Liver (tissue), 7 donors: ENCODE measurements at regions not wholly inside any gene's neighbourhood (a gene's known extent, or its start where the extent isn't known, plus 50 kb on each side); places are given as distances from the start of the nearest gene placed in this dataset.
A peak's percentile ranks its signal among the peaks of the same experiment; 100 is the strongest.

Experiments
- DNase-seq: peaks from one replicate; pipeline ENCODE4 v3.0.0-alpha.2; 2017; ENCODE audit warnings: low spot score
- H3K27ac ChIP-seq, 2 donors: one replicate each; pipeline ENCODE4 v1.7.0; 2013; ENCODE audit warnings: inconsistent platforms in 2 of 2, low read length in 2 of 2, control low read depth in 1 of 2, low read depth in 1 of 2, mild to moderate bottlenecking in 1 of 2
- H3K27me3 ChIP-seq, 4 donors: one replicate each; pipeline versions ENCODE4 v1.6.1 to v1.7.0; 2013; ENCODE audit warnings: low read length in 3 of 4, inconsistent platforms in 1 of 4, mild to moderate bottlenecking in 1 of 4, moderate library complexity in 1 of 4; ENCODE audit not compliant: control insufficient read depth in 4 of 4, insufficient read depth in 4 of 4
- H3K36me3 ChIP-seq, 4 donors: one replicate each; pipeline versions ENCODE4 v1.6.1 to v1.7.0; 2013; ENCODE audit warnings: low read length in 3 of 4, mild to moderate bottlenecking in 3 of 4, low read depth in 1 of 4, moderate library complexity in 1 of 4; ENCODE audit not compliant: control insufficient read depth in 4 of 4, insufficient read depth in 3 of 4
- H3K4me1 ChIP-seq, 4 donors: one replicate each; pipeline versions ENCODE4 v1.6.1 to v1.7.0; 2013; ENCODE audit warnings: low read length in 3 of 4, mild to moderate bottlenecking in 3 of 4, moderate library complexity in 1 of 4; ENCODE audit not compliant: control insufficient read depth in 4 of 4, insufficient read depth in 4 of 4
- H3K4me3 ChIP-seq, 3 donors: one replicate each; pipeline versions ENCODE4 v1.6.1 to v1.7.0; 2013; ENCODE audit warnings: low read length in 3 of 3, control low read depth in 1 of 3, low read depth in 1 of 3, mild to moderate bottlenecking in 1 of 3
- H3K9ac ChIP-seq, 2 donors: one replicate each; pipeline ENCODE4 v1.7.0; 2013; ENCODE audit warnings: low read length in 2 of 2, mild to moderate bottlenecking in 2 of 2, moderate library complexity in 2 of 2, control low read depth in 1 of 2, low read depth in 1 of 2
- H3K9me3 ChIP-seq, 4 donors: one replicate each; pipeline versions ENCODE4 v1.6.1 to v1.7.0; 2013; ENCODE audit warnings: low read length in 3 of 4; ENCODE audit not compliant: control insufficient read depth in 4 of 4
- EGR1 ChIP-seq, 2 donors: IDR thresholded peaks; 2 replicates each; pipeline ENCODE4 v1.6.1; 2016 to 2018; ENCODE audit warnings: antibody characterized with exemption in 2 of 2, low read depth in 2 of 2
- FOXA1 ChIP-seq: IDR thresholded peaks from 2 replicates; pipeline ENCODE4 v1.6.1; 2016; ENCODE audit warnings: antibody characterized with exemption
- FOXA2 ChIP-seq: IDR thresholded peaks from 2 replicates; pipeline ENCODE4 v1.6.1; 2016; ENCODE audit warnings: antibody characterized with exemption
- GABPA ChIP-seq, 2 donors: IDR thresholded peaks in 1 of 2; conservative IDR thresholded peaks in 1 of 2; 2 replicates each; pipeline ENCODE4 v1.6.1; 2016; ENCODE audit warnings: antibody characterized with exemption in 2 of 2, mild to moderate bottlenecking in 1 of 2, moderate library complexity in 1 of 2
- HNF4A ChIP-seq, 2 donors: conservative IDR thresholded peaks; 2 replicates each; pipeline ENCODE4 v1.6.1; 2016; ENCODE audit warnings: antibody characterized with exemption in 2 of 2, mild to moderate bottlenecking in 2 of 2
- HNF4G ChIP-seq: IDR thresholded peaks from 2 replicates; pipeline ENCODE4 v1.6.1; 2016; ENCODE audit warnings: antibody characterized with exemption
- JUND ChIP-seq, 2 donors: IDR thresholded peaks; 2 replicates each; pipeline ENCODE4 v1.6.1; 2016; ENCODE audit warnings: antibody characterized with exemption in 2 of 2
- NR2F2 ChIP-seq: IDR thresholded peaks from 2 replicates; pipeline ENCODE4 v1.6.1; 2016; ENCODE audit warnings: antibody characterized with exemption
- RAD21 ChIP-seq, 2 donors: IDR thresholded peaks; 2 replicates each; pipeline ENCODE4 v1.6.1; 2016; ENCODE audit warnings: antibody characterized with exemption in 2 of 2, mild to moderate bottlenecking in 2 of 2
- RXRA ChIP-seq, 2 donors: IDR thresholded peaks; 2 replicates each; pipeline ENCODE4 v1.6.1; 2017 to 2018; ENCODE audit warnings: antibody characterized with exemption in 2 of 2, mild to moderate bottlenecking in 1 of 2
- SP1 ChIP-seq: IDR thresholded peaks from 2 replicates; pipeline ENCODE4 v1.6.1; 2018; ENCODE audit warnings: antibody characterized with exemption, mild to moderate bottlenecking
- TAF1 ChIP-seq: conservative IDR thresholded peaks from 2 replicates; pipeline ENCODE4 v1.6.1; 2016; ENCODE audit warnings: antibody characterized with exemption, mild to moderate bottlenecking
- YY1 ChIP-seq: IDR thresholded peaks from 2 replicates; pipeline ENCODE4 v1.6.1; 2016; ENCODE audit warnings: antibody characterized with exemption, mild to moderate bottlenecking
- TF ChIP-seq, protein P1 (sequence below): fragments of 150-350 bp; IDR thresholded peaks from 2 replicates; pipeline ENCODE4 v1.5.1; 2017; ENCODE audit warnings: improper control_type of control experiment, low read depth, low read length; ENCODE audit not compliant: missing input control
- TF ChIP-seq, protein P2 (sequence below): IDR thresholded peaks from 2 replicates; pipeline ENCODE4 v1.6.1; 2016; ENCODE audit warnings: antibody characterized with exemption
- TF ChIP-seq, protein P3 (sequence below): IDR thresholded peaks from 2 replicates; pipeline ENCODE4 v1.6.1; 2016; ENCODE audit warnings: antibody characterized with exemption
- TF ChIP-seq, protein P4 (sequence below): IDR thresholded peaks from 2 replicates; pipeline ENCODE4 v1.6.1; 2016; ENCODE audit warnings: antibody characterized with exemption, mild to moderate bottlenecking
- TF ChIP-seq, protein P5 (sequence below): IDR thresholded peaks from 2 replicates; pipeline ENCODE4 v1.6.1; 2016; ENCODE audit warnings: antibody characterized with exemption
- donor health status: healthy.
- donor health status: healthy.
- donor health status: healthy.
- donor health status: healthy.

DNA sequence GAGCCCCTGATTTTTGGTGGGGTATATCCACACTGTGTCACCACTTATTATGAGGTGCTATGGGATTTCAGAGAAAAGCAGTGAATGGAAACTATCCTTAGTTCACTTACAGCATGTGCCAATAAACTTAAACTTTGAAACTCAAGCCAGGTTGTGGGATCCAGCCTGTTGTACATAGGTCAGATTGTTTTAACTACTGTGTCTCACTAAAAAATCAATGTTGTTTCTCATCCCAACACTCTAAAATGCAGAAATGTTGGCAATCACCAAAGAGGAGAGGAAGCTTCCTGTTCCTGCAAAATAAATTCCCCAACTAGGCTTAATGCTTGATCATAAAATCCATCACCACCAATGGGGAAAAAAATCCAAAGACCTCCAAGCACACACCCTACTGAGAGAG, 173.7 kb upstream of the ONECUT1 start:
- no peak overlapping the region for H3K4me3 ChIP-seq
- no peaks in the 10 kb centered on the region for H3K9me3 ChIP-seq
- no peak for DNase-seq
- no peak overlapping the region for H3K9ac ChIP-seq
- peak overlapping the region in 1 of 2 donors; percentile 13 for H3K27ac ChIP-seq
- H3K4me1 ChIP-seq: peaks cover 0 to 14% (median 12%) of the 10 kb centered on the region in 4 donors
- H3K36me3 ChIP-seq: no peaks in the 10 kb centered on the region
- no peaks in the 10 kb centered on the region for H3K27me3 ChIP-seq
- peak; percentile 43 to 85 for TF ChIP-seq RXRA (IDR thresholded peaks at IDR 0.05)
- TF ChIP-seq FOXA2: peak; percentile 46
- TF ChIP-seq, protein P1, sequence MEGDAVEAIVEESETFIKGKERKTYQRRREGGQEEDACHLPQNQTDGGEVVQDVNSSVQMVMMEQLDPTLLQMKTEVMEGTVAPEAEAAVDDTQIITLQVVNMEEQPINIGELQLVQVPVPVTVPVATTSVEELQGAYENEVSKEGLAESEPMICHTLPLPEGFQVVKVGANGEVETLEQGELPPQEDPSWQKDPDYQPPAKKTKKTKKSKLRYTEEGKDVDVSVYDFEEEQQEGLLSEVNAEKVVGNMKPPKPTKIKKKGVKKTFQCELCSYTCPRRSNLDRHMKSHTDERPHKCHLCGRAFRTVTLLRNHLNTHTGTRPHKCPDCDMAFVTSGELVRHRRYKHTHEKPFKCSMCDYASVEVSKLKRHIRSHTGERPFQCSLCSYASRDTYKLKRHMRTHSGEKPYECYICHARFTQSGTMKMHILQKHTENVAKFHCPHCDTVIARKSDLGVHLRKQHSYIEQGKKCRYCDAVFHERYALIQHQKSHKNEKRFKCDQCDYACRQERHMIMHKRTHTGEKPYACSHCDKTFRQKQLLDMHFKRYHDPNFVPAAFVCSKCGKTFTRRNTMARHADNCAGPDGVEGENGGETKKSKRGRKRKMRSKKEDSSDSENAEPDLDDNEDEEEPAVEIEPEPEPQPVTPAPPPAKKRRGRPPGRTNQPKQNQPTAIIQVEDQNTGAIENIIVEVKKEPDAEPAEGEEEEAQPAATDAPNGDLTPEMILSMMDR: no peak
- TF ChIP-seq RAD21 (IDR thresholded peaks at IDR 0.05): peak; percentile 48 to 57
- no peak for TF ChIP-seq GABPA (IDR thresholded peaks at IDR 0.05 in 1 of 2, conservative IDR thresholded peaks at IDR 0.05 in 1 of 2)
- TF ChIP-seq FOXA1: no peak
- TF ChIP-seq SP1: peak; percentile 51
- peak in 1 of 2 donors; percentile 12 for TF ChIP-seq JUND (IDR thresholded peaks at IDR 0.05)
- TF ChIP-seq, protein P2, sequence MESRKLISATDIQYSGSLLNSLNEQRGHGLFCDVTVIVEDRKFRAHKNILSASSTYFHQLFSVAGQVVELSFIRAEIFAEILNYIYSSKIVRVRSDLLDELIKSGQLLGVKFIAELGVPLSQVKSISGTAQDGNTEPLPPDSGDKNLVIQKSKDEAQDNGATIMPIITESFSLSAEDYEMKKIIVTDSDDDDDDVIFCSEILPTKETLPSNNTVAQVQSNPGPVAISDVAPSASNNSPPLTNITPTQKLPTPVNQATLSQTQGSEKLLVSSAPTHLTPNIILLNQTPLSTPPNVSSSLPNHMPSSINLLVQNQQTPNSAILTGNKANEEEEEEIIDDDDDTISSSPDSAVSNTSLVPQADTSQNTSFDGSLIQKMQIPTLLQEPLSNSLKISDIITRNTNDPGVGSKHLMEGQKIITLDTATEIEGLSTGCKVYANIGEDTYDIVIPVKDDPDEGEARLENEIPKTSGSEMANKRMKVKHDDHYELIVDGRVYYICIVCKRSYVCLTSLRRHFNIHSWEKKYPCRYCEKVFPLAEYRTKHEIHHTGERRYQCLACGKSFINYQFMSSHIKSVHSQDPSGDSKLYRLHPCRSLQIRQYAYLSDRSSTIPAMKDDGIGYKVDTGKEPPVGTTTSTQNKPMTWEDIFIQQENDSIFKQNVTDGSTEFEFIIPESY: peak; percentile 50
- no peak for TF ChIP-seq NR2F2
- no peak for TF ChIP-seq TAF1
- TF ChIP-seq HNF4A (conservative IDR thresholded peaks at IDR 0.05): peak; percentile 65 to 84
- TF ChIP-seq YY1: peak; percentile 60
- TF ChIP-seq, protein P3, sequence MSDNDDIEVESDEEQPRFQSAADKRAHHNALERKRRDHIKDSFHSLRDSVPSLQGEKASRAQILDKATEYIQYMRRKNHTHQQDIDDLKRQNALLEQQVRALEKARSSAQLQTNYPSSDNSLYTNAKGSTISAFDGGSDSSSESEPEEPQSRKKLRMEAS: peak; percentile 76
- TF ChIP-seq, protein P4, sequence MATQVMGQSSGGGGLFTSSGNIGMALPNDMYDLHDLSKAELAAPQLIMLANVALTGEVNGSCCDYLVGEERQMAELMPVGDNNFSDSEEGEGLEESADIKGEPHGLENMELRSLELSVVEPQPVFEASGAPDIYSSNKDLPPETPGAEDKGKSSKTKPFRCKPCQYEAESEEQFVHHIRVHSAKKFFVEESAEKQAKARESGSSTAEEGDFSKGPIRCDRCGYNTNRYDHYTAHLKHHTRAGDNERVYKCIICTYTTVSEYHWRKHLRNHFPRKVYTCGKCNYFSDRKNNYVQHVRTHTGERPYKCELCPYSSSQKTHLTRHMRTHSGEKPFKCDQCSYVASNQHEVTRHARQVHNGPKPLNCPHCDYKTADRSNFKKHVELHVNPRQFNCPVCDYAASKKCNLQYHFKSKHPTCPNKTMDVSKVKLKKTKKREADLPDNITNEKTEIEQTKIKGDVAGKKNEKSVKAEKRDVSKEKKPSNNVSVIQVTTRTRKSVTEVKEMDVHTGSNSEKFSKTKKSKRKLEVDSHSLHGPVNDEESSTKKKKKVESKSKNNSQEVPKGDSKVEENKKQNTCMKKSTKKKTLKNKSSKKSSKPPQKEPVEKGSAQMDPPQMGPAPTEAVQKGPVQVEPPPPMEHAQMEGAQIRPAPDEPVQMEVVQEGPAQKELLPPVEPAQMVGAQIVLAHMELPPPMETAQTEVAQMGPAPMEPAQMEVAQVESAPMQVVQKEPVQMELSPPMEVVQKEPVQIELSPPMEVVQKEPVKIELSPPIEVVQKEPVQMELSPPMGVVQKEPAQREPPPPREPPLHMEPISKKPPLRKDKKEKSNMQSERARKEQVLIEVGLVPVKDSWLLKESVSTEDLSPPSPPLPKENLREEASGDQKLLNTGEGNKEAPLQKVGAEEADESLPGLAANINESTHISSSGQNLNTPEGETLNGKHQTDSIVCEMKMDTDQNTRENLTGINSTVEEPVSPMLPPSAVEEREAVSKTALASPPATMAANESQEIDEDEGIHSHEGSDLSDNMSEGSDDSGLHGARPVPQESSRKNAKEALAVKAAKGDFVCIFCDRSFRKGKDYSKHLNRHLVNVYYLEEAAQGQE: peak; percentile 55
- peak in 1 of 2 donors; percentile 71 for TF ChIP-seq EGR1 (IDR thresholded peaks at IDR 0.05; ENCODE audit: low read depth in 2 of 2)
- TF ChIP-seq HNF4G: peak; percentile 48
- TF ChIP-seq, protein P5, sequence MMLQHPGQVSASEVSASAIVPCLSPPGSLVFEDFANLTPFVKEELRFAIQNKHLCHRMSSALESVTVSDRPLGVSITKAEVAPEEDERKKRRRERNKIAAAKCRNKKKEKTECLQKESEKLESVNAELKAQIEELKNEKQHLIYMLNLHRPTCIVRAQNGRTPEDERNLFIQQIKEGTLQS: no peak
